Lower lobe of right lung (tissue), 2 donors: ENCODE measurements at regions not wholly inside any gene's neighbourhood (a gene's known extent, or its start where the extent isn't known, plus 50 kb on each side); places are given as distances from the start of the nearest gene placed in this dataset.

Experiments used
- ATAC-seq, 2 donors: fragments of 200-7000 bp; cut with Tn5 transposase; one replicate each; pipeline ENCODE4 v1.9.1; 2020 to 2022; ENCODE audit warnings: mild to moderate bottlenecking in 2 of 2, moderate library complexity in 2 of 2
- DNase-seq: peaks from one replicate; pipeline ENCODE4 v3.0.0-alpha.2; 2020
- H3K27ac ChIP-seq: fragments of 200-600 bp; one replicate; pipeline ENCODE4 v1.8.0; 2022
- H3K27me3 ChIP-seq: fragments of 200-600 bp; one replicate; pipeline ENCODE4 v1.8.0; 2022; ENCODE audit warnings: low read depth
- H3K36me3 ChIP-seq: fragments of 200-600 bp; one replicate; pipeline ENCODE4 v1.8.0; 2022; ENCODE audit warnings: mild to moderate bottlenecking
- H3K4me1 ChIP-seq: fragments of 200-600 bp; one replicate; pipeline ENCODE4 v1.8.0; 2022
- H3K4me3 ChIP-seq: fragments of 200-600 bp; one replicate; pipeline ENCODE4 v1.8.0; 2022; ENCODE audit warnings: mild to moderate bottlenecking
- H3K9me3 ChIP-seq: fragments of 200-600 bp; one replicate; pipeline ENCODE4 v1.8.0; 2022
- CTCF ChIP-seq: fragments of 200-600 bp; IDR thresholded peaks from one replicate; pipeline ENCODE4 v1.8.0; 2022; ENCODE audit warnings: antibody characterized with exemption, mild to moderate bottlenecking
- intact Hi-C: fragments of 100-400 bp; cut with DNase I; formaldehyde crosslinking; loops from one replicate; pipeline ENCODE4 v1.11.0; 2022
- donor health status: DM: no; HTN: yes; CAD: no; lungs with severe emphysema.

GRCh38 chr12:78579846-78580245 lies 284.7 kb upstream of the SYT1 start:
- Histone ChIP-seq H3K9me3 (peaks cover 3% of the 10 kb centered on the region), H3K27me3 (no peaks in the 10 kb centered on the region), H3K36me3 (no peaks in the 10 kb centered on the region), H3K4me3 (no peak overlapping the region), H3K27ac (no peak overlapping the region), H3K4me1 (no peaks in the 10 kb centered on the region)
- intact Hi-C loops = no loop called here
- TF ChIP-seq CTCF = no peak
- ATAC-seq (no peak), DNase-seq (no peak)

- TF ChIP-seq CTCF = no peak
- Histone ChIP-seq H3K27me3 (no peaks in the 10 kb centered on the region), H3K27ac (no peak overlapping the region), H3K9me3 (peaks cover 6% of the 10 kb centered on the region), H3K36me3 (no peaks in the 10 kb centered on the region), H3K4me1 (no peaks in the 10 kb centered on the region), H3K4me3 (no peak overlapping the region)
- intact Hi-C loops = no loop called here
- DNase-seq (no peak), ATAC-seq (no peak)
Measured at GRCh38 chr12:78580296-78580695, 284.3 kb upstream of the SYT1 start.

- H3K9me3 ChIP-seq = peaks cover 15% of the 10 kb centered on the region
- H3K4me3 ChIP-seq = no peak overlapping the region
- H3K4me1 ChIP-seq = no peaks in the 10 kb centered on the region
- intact Hi-C loops = no loop called here
- no peak for TF ChIP-seq CTCF
- H3K27me3 ChIP-seq = no peaks in the 10 kb centered on the region
- ATAC-seq (no peak), DNase-seq (no peak)
- H3K36me3 ChIP-seq = no peaks in the 10 kb centered on the region
- H3K27ac ChIP-seq = no peak overlapping the region
Measured at GRCh38 chr12:78584695-78585094, 279.9 kb upstream of the SYT1 start.

GRCh38 chr12:78585132-78585531 lies 279.4 kb upstream of the SYT1 start:
- no peaks in the 10 kb centered on the region for H3K36me3 ChIP-seq
- H3K27me3 ChIP-seq = no peaks in the 10 kb centered on the region
- no peaks in the 10 kb centered on the region for H3K4me1 ChIP-seq
- DNase-seq = no peak
- H3K4me3 ChIP-seq = no peak overlapping the region
- intact Hi-C loops = no loop called here
- TF ChIP-seq CTCF = no peak
- H3K9me3 ChIP-seq = peaks cover 15% of the 10 kb centered on the region
- no peak for ATAC-seq
- H3K27ac ChIP-seq = no peak overlapping the region

GRCh38 chr12:78586790-78587189 lies 277.8 kb upstream of the SYT1 start:
- no peak overlapping the region for H3K4me3 ChIP-seq
- no peaks in the 10 kb centered on the region for H3K4me1 ChIP-seq
- peaks cover 15% of the 10 kb centered on the region for H3K9me3 ChIP-seq
- no peaks in the 10 kb centered on the region for H3K36me3 ChIP-seq
- DNase-seq (no peak), ATAC-seq (peak in 1 of 2 donors; percentile 46)
- H3K27ac ChIP-seq = no peak overlapping the region
- H3K27me3 ChIP-seq = no peaks in the 10 kb centered on the region
- intact Hi-C loops = no loop called here
- TF ChIP-seq CTCF = no peak

- Histone ChIP-seq H3K4me1 (no peaks in the 10 kb centered on the region), H3K36me3 (no peaks in the 10 kb centered on the region), H3K27me3 (no peaks in the 10 kb centered on the region), H3K4me3 (no peak overlapping the region), H3K27ac (no peak overlapping the region), H3K9me3 (peaks cover 7% of the 10 kb centered on the region)
- ATAC-seq = no peak
- intact Hi-C loops = no loop called here
- no peak for DNase-seq
- no peak for TF ChIP-seq CTCF
Measured at GRCh38 chr12:78599366-78599765, 265.2 kb upstream of the SYT1 start.
